Cortex of kidney (tissue), 1 donor: ENCODE measurements at regions not wholly inside any gene's neighbourhood (a gene's known extent, or its start where the extent isn't known, plus 50 kb on each side); places are given as distances from the start of the nearest gene placed in this dataset.
"Not testable (repeated sequence)": the region's sequence is repeated elsewhere in the genome, so short reads cannot be mapped to it uniquely, and the experiment has no call there.

Experiments used
- DNase-seq: peaks from one replicate; lab custom pipeline; 2025; lab: John Stamatoyannopoulos, UW

DNA sequence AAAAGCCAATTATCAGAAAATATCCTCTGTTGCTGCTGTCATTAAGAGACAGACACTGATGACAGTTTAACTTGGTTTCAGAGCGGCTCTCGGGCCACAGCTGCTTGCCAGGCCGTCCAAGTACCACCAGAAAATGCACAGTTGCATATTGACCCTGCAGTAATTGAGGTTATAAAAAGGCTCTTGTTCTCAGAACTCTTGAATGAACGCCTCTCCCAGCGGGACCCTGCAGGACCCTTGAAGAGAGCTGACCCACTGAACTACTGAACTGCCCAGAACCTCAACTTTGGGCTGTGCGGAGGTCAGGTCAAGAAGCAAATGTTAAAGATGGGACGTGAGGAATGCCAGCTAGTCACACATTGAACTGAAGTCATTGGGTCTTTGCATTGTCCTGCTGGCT lies 1559.0 kb upstream of the SLC10A2 start:
- no peak for DNase-seq

DNA sequence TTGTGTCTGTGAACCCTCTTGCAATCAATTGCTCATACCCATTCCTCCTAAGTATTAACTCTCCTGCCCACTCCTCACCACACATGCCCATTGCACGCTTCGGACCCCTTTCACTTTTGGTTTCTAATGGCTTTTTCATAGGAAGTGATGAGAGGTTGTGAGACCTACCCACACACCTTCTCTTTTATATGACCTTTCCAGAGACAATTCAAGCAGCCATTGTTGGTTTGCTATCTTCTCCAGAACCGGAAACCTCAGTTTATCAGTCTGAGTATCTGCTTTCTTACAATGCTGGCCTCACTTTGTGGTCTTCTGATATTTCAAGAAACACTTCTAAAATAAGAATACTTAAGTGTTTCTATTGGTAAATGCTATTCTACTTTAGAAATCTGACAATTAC lies 1550.8 kb upstream of the SLC10A2 start:
- no peak for DNase-seq

GRCh38 chr13:104614361-104615145 lies 1548.3 kb upstream of the SLC10A2 start:
- DNase-seq = no peak

GRCh38 chr13:104608331-104608730 lies 1542.1 kb upstream of the SLC10A2 start:
- no peak for DNase-seq

- DNase-seq = not testable (repeated sequence)
Observed at GRCh38 chr13:104605435-104605834, 1539.2 kb upstream of the SLC10A2 start.

DNA sequence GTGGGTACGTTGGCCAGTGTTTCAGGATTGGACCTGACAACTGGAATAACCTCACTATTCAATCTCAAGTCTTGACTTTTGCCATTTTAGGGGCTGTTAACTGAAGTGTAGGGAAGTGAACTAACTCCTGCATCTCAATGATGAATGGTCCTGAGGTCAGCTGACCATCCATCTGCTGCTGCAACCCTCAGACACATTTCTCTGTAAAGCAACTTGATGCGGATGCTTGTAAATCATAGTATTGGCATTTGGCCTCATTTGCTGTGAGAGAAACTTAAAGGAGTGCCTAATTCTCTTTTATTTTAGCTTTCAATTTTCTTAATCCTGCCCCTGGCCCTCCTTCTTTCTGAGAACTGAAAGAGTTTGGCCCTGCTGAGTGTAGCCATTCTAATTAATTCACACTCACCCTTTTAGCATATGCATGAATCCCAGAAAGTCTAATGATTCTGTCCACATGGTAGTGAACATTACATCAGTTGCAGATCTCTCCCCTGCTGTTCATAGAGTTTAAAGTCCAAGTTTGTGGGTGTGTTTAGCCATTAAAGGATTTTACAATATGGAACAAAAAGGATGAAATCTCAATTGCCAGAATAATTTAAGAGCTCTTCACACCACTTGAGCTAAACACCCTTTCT lies 1531.4 kb upstream of the SLC10A2 start:
- no peak for DNase-seq

- DNase-seq = no peak
Observed at GRCh38 chr13:104595511-104595910, 1529.3 kb upstream of the SLC10A2 start.

GRCh38 chr13:104594806-104595205 lies 1528.6 kb upstream of the SLC10A2 start:
- DNase-seq = no peak

DNA sequence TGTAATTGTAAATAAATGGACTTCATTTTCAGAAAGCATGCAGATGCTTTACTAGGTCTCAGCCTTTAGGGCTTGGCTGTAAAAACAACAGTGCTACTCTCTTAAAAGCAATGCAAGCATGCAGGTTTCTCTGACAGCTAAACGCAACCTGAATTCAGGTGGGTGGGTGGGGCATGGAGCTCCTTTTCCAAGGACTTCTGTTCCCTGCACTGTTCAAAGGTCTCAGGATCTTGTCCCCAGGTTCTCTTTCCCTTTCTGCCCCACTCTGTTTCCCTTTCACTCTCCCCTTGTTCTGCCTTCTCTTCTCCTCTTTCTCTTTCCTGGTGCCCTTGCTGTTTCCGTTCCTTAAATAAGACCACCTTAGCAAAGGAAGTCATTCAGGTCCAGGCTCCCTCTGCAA lies 1527.5 kb upstream of the SLC10A2 start:
- DNase-seq = no peak

GRCh38 chr13:104593251-104593576 lies 1527.0 kb upstream of the SLC10A2 start:
- no peak for DNase-seq

- DNase-seq = no peak
Observed at GRCh38 chr13:104592545-104593250, 1526.5 kb upstream of the SLC10A2 start.

GRCh38 chr13:104592127-104592526 lies 1525.9 kb upstream of the SLC10A2 start:
- DNase-seq = no peak

DNA sequence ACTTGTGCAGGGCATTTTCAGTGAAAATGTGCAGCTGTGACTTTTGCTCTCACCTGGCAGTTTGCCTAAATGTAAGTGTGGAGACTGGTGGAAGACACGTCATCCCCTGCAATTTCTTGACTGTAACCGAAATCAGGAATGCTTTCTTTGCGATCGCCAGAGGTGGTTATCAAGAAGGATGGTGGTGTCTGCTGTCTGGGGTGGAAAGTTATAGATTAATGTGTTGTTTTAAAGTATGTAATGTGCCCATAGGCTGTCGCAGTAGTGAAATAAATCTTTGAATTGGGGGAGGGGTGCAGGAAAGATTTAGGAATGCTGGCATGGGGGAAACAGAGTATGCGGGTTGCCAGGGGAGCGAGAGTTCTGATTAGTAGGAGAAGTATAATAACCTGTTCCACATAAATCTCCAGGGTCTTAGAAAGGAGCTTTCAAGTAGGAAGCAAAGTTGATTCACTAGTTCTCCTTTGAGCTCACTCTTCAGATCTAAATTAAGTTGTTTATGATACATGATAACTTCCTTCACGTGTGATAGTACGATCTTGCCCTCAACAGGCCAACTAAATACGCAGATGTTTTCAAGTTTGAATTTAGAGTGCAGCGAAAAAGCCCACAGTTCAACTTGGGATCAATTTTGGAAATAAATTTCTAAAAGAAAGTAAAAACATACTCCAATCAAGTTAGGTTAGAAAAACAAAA lies 1520.0 kb upstream of the SLC10A2 start:
- no peak for DNase-seq

GRCh38 chr13:104584481-104584880 lies 1518.3 kb upstream of the SLC10A2 start:
- no peak for DNase-seq

- DNase-seq = no peak
Observed at GRCh38 chr13:104580931-104581330, 1514.7 kb upstream of the SLC10A2 start.

DNA sequence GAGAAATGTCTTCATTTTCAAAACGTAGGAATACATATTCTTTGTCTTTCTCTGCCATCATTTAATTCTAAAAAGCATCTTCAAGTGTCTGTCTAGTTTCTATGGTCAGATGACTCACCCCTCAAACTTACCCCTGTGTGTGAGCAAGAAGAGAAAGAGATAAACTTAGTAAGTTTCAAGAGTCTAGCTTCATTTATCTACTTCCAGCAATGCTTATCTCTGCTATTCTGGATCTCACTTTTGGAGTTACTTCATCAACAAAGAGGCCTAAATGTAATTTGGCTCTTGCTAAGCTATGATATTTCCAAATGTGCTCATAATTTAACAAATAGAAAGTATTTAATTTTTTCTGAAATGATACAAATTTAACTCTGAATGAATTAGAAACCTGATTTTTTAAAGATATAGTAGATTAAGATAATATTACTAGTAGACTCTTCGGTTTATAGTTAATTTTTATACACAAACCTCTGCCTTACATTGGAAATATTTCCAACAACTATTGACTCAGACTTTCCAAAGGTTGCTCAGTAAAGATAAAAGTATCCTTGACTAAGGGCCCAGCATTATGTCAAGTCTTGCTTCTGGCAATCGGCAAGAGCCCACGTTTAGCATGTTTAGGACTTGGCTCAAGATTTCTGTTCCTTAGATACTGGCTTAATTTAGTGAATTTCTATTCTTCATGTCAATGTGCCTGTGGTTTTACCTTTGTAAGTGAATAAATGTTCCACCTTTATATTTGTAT lies 1511.0 kb upstream of the SLC10A2 start:
- no peak for DNase-seq

- DNase-seq = no peak
Observed at GRCh38 chr13:104571893-104572229, 1505.6 kb upstream of the SLC10A2 start.

DNA sequence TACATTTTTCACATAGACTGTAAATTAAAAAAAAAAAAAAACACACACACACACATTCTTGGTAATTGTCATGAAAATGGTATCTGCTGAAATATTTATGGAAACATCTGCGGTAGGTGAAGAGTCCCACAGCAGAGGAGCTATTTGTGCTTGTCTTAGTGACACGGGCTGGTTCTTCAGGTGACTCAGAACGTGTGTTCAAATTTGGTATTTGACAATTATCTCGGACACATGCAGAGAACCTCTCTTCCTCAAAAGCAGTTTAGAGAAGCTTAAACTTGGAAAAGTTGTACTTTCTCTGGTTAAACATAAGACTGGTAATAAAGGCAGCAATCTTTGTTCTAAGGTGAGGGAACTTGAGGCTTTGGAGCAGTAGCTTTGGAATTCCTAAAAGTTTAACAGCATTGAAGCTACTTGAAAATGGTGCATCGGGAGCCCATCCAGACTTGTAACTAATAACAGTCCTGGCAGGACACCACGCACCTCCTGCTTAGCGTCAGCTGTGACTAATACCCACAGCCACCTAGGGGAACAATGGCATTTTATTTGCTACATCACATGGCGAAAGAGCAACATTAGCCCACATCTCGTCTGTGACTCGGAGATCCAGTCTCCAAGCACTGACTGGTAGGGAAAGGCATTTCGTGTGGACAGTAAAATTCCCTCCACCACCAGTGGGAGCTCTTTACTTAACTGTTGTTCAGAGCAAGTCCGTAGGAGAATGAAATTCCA lies 1505.1 kb upstream of the SLC10A2 start:
- no peak for DNase-seq

- no peak for DNase-seq
Observed at GRCh38 chr13:104567114-104567513, 1500.9 kb upstream of the SLC10A2 start.

- DNase-seq = no peak
Observed at GRCh38 chr13:104565888-104566287, 1499.7 kb upstream of the SLC10A2 start.

- no peak for DNase-seq
Observed at GRCh38 chr13:104553896-104554295, 1487.7 kb upstream of the SLC10A2 start.
